Endothelial cell of umbilical vein (primary cell): ENCODE measurements at regions not wholly inside any gene's neighbourhood (a gene's known extent, or its start where the extent isn't known, plus 50 kb on each side); places are given as distances from the start of the nearest gene placed in this dataset.

ENCODE experiments used
- BruUV-seq: library from RNA; stranded (reverse); fragments of 400-500 nt; replicated peaks from 2 replicates; lab custom pipeline; 2021; lab: Mats Ljungman, UMichigan
- CTCF ChIA-PET: fragments of 300-600, 350-600 bp; sonication (Branson Sonifier 250); formaldehyde crosslinking; loops from one replicate; lab custom pipeline; 2021; ENCODE audit warnings: antibody characterized with exemption, inconsistent platforms; lab: Charles Lee
- POLR2A ChIA-PET: fragments of 300-600, 350-600 bp; sonication (Branson Sonifier 250); formaldehyde crosslinking; loops from one replicate; lab custom pipeline; 2021; ENCODE audit warnings: antibody characterized with exemption, inconsistent platforms; lab: Charles Lee
- DNase-seq: peaks from one replicate; pipeline ENCODE4 v3.0.0-alpha.2; 2011; ENCODE audit warnings: low read depth, low spot score
- FAIRE-seq: peaks from 2 replicates; lab custom pipeline; 2011; peaks lifted over from hg19 to GRCh38; lab: Jason Lieb, UNC
- H2AFZ ChIP-seq: 2 replicates; pipeline ENCODE4 v1.6.0; 2012; ENCODE audit warnings: low read depth, low read length, control low read depth, inconsistent platforms
- H3K27ac ChIP-seq: 2 replicates; pipeline ENCODE4 v1.5.1; 2011; ENCODE audit warnings: low read depth, mild to moderate bottlenecking, control low read depth, low read length, moderate library complexity; ENCODE audit not compliant: insufficient read depth
- H3K27me3 ChIP-seq, 2 experiments: 2 replicates each; pipeline versions ENCODE4 v1.6.0 to v1.6.1; 2011; ENCODE audit warnings: low read length in 2 of 2, mixed read lengths in 1 of 2; ENCODE audit not compliant: control insufficient read depth in 2 of 2, insufficient read depth in 2 of 2
- H3K36me3 ChIP-seq, 2 experiments: 2 replicates in 1 of 2; 3 replicates in 1 of 2; pipeline ENCODE4 v1.5.1; 2011; ENCODE audit warnings: low read length in 2 of 2, mild to moderate bottlenecking in 1 of 2, moderate library complexity in 1 of 2; ENCODE audit not compliant: control insufficient read depth in 2 of 2, insufficient read depth in 2 of 2; ENCODE audit errors: extremely low read depth in 1 of 2
- H3K4me1 ChIP-seq: 3 replicates; pipeline ENCODE4 v1.5.1; 2011; ENCODE audit warnings: mild to moderate bottlenecking, low read length; ENCODE audit not compliant: control insufficient read depth, insufficient read depth; ENCODE audit errors: extremely low read depth
- H3K4me2 ChIP-seq: 2 replicates; pipeline ENCODE4 v1.6.1; 2011; ENCODE audit warnings: low read length, control low read depth, mixed read lengths; ENCODE audit not compliant: insufficient read depth
- H3K4me3 ChIP-seq, 3 experiments: fragments of 200-600 bp in 1 of 3; sonication (generic), shearing (Covaris generic) in 1 of 3; replicated peaks in 1 of 3; 2 replicates each; pipeline ENCODE4 v1.5.1; 2011 to 2016; ENCODE audit warnings: control low read depth in 3 of 3, low read length in 3 of 3, mild to moderate bottlenecking in 2 of 3, inconsistent platforms in 1 of 3, low read depth in 1 of 3, moderate library complexity in 1 of 3; ENCODE audit not compliant: insufficient read depth in 1 of 3
- H3K79me2 ChIP-seq: 2 replicates; pipeline ENCODE4 v1.6.0; 2012; ENCODE audit warnings: low read length, inconsistent platforms; ENCODE audit not compliant: control insufficient read depth, insufficient read depth
- H3K9ac ChIP-seq: replicated peaks from 2 replicates; pipeline ENCODE3; 2011; ENCODE audit warnings: low read length, control low read depth; ENCODE audit not compliant: insufficient read depth; ENCODE audit errors: extremely low read depth
- H3K9me1 ChIP-seq: replicated peaks from 3 replicates; pipeline ENCODE4 v1.6.0; 2011; ENCODE audit warnings: mild to moderate bottlenecking, low read length; ENCODE audit not compliant: control insufficient read depth, insufficient read depth; ENCODE audit errors: extremely low read depth
- H3K9me3 ChIP-seq: replicated peaks from 2 replicates; pipeline ENCODE4 v1.5.1; 2012; ENCODE audit warnings: low read length, inconsistent platforms; ENCODE audit not compliant: control insufficient read depth, insufficient read depth
- H4K20me1 ChIP-seq: replicated peaks from 2 replicates; pipeline ENCODE3; 2011; ENCODE audit warnings: mild to moderate bottlenecking, low read length; ENCODE audit not compliant: control insufficient read depth, insufficient read depth; ENCODE audit errors: extremely low read depth
- EZH2 ChIP-seq: IDR thresholded peaks from 2 replicates; pipeline ENCODE4 v1.6.1; 2012; ENCODE audit warnings: borderline replicate concordance, low read depth, mild to moderate bottlenecking, moderate library complexity, low read length, inconsistent platforms; ENCODE audit not compliant: severe bottlenecking
- FOS ChIP-seq: IDR thresholded peaks from 2 replicates; pipeline ENCODE4 v1.6.1; 2011; ENCODE audit warnings: mild to moderate bottlenecking, low read length, moderate library complexity, borderline replicate concordance; ENCODE audit not compliant: insufficient read depth
- GATA2 ChIP-seq: IDR thresholded peaks from 2 replicates; pipeline ENCODE4 v1.7.0; 2011; ENCODE audit warnings: low read depth, mild to moderate bottlenecking, moderate library complexity, mixed read lengths, low read length; ENCODE audit not compliant: insufficient read length, insufficient read depth
- JUN ChIP-seq: IDR thresholded peaks from 2 replicates; pipeline ENCODE4 v1.6.1; 2011; ENCODE audit warnings: borderline replicate concordance, low read depth; ENCODE audit not compliant: insufficient read length, insufficient read depth
- MYC ChIP-seq: IDR thresholded peaks from one replicate; pipeline ENCODE4 v1.6.1; 2011; ENCODE audit warnings: mild to moderate bottlenecking, low read depth, low read length
- POLR2A ChIP-seq: IDR thresholded peaks from 2 replicates; pipeline ENCODE4 v1.6.1; 2012; ENCODE audit warnings: low read depth, mild to moderate bottlenecking, control low read depth, low read length
- POLR2AphosphoS5 ChIP-seq: IDR thresholded peaks from 2 replicates; pipeline ENCODE4 v1.6.1; 2012; ENCODE audit warnings: low read depth, mild to moderate bottlenecking, control low read depth, low read length, moderate library complexity; ENCODE audit not compliant: insufficient read depth
- dilution Hi-C: fragments of 300-500 bp; cut with MboI; formaldehyde crosslinking; loops from one replicate; pipeline ENCODE4 v1.15.0; 2019; ENCODE audit warnings: low sequenced_read_pairs; ENCODE audit not compliant: extremely low pct_ligation_motif_present
- intact Hi-C: fragments of 100-400 bp; cut with micrococcal nuclease; formaldehyde crosslinking; loops from one replicate; pipeline ENCODE4 v1.10.0; 2022
- TF ChIP-seq, protein P1 (sequence below): IDR thresholded peaks from 2 replicates; pipeline ENCODE4 v1.6.1; 2011; ENCODE audit not compliant: insufficient read depth, insufficient read length
- TF ChIP-seq, protein P2 (sequence below), 2 donors: IDR thresholded peaks; 1 replicate in 1 of 2; 2 replicates in 1 of 2; pipeline ENCODE4 v1.5.1; 2011; ENCODE audit warnings: low read length in 2 of 2, mild to moderate bottlenecking in 2 of 2, moderate library complexity in 2 of 2, control low read depth in 1 of 2, inconsistent platforms in 1 of 2, low read depth in 1 of 2; ENCODE audit not compliant: insufficient read depth in 1 of 2; ENCODE audit errors: extremely low read depth in 1 of 2

DNA sequence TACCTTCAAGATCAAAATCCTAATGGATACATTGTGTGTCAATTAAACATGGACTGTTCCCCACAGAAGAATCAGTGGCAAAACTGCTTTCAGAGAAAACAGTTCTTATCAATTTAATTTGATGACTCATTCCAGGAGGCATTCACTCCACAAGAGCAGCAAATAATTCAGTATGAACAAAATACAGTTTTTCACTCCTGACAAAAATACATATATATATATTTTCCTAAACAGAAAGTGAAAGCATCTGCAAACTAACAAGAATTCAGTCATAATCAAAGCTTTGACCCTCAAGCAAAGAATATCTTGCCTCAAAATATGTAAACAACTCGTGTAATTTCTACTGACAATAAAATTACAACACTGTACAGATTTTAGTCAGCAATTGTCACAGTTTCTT lies 685.1 kb upstream of the SLC8A1 start:
- Histone ChIP-seq H3K4me2 (no peak overlapping the region), H3K79me2 (no peaks in the 10 kb centered on the region), H3K27ac (no peak overlapping the region), H3K4me1 (no peaks in the 10 kb centered on the region), H3K4me3 (no peak overlapping the region), H3K9me1 (no peaks in the 10 kb centered on the region), H2AFZ (peak overlapping the region; percentile 54), H4K20me1 (no peaks in the 10 kb centered on the region), H3K9me3 (no peaks in the 10 kb centered on the region), H3K36me3 (no peaks in the 10 kb centered on the region), H3K9ac (no peak overlapping the region), H3K27me3 (no peaks in the 10 kb centered on the region)
- TF ChIP-seq POLR2A (no peak), GATA2 (no peak), EZH2 (no peak), POLR2AphosphoS5 (no peak), JUN (peak; percentile 51), FOS (peak; percentile 78), MYC (no peak)
- TF ChIP-seq, protein P1, sequence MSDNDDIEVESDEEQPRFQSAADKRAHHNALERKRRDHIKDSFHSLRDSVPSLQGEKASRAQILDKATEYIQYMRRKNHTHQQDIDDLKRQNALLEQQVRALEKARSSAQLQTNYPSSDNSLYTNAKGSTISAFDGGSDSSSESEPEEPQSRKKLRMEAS: no peak
- TF ChIP-seq, protein P2, sequence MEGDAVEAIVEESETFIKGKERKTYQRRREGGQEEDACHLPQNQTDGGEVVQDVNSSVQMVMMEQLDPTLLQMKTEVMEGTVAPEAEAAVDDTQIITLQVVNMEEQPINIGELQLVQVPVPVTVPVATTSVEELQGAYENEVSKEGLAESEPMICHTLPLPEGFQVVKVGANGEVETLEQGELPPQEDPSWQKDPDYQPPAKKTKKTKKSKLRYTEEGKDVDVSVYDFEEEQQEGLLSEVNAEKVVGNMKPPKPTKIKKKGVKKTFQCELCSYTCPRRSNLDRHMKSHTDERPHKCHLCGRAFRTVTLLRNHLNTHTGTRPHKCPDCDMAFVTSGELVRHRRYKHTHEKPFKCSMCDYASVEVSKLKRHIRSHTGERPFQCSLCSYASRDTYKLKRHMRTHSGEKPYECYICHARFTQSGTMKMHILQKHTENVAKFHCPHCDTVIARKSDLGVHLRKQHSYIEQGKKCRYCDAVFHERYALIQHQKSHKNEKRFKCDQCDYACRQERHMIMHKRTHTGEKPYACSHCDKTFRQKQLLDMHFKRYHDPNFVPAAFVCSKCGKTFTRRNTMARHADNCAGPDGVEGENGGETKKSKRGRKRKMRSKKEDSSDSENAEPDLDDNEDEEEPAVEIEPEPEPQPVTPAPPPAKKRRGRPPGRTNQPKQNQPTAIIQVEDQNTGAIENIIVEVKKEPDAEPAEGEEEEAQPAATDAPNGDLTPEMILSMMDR (IDR thresholded peaks at IDR 0.05; ENCODE audit: extremely low read depth in 1 of 2, insufficient read depth in 1 of 2, low read depth in 1 of 2, low read length in 2 of 2): no peak
- CTCF ChIA-PET: no interaction called here
- BruUV-seq: no TSS peak
- dilution Hi-C loops: no loop called here
- POLR2A ChIA-PET: no interaction called here
- DNase-seq: peak; percentile 49
- FAIRE-seq: no peak
- intact Hi-C loops: loop anchor here (5.0 kb wide), 1 partner anchor 155 kb away; no protein-coding TSS in a partner anchor
